BE2C (cell line): ENCODE measurements at regions not wholly inside any gene's neighbourhood (a gene's known extent, or its start where the extent isn't known, plus 50 kb on each side); places are given as distances from the start of the nearest gene placed in this dataset.

ENCODE experiments used
- DNase-seq: peaks from one replicate; pipeline ENCODE4 v3.0.0-alpha.2; 2020
- H3K27me3 ChIP-seq: fragments of 250-450 bp; sonication (Bioruptor Pico); 2 replicates; pipeline ENCODE4 v1.5.1; 2020; ENCODE audit warnings: mild to moderate bottlenecking
- H3K36me3 ChIP-seq: fragments of 250-450 bp; sonication (Bioruptor Pico); 2 replicates; pipeline ENCODE4 v1.5.1; 2020; ENCODE audit warnings: mild to moderate bottlenecking
- H3K4me1 ChIP-seq: fragments of 250-450 bp; sonication (Bioruptor Pico); 2 replicates; pipeline ENCODE4 v1.5.1; 2020
- H3K4me3 ChIP-seq: 2 replicates; pipeline ENCODE4 v1.5.1; 2011; ENCODE audit warnings: low read depth, low read length
- H3K9me3 ChIP-seq: fragments of 250-450 bp; sonication (Bioruptor Pico); 2 replicates; pipeline ENCODE4 v1.5.1; 2020
- CTCF ChIP-seq: IDR thresholded peaks from 2 replicates; pipeline ENCODE4 v1.5.1; 2012; ENCODE audit warnings: mild to moderate bottlenecking, low read depth, low read length

DNA sequence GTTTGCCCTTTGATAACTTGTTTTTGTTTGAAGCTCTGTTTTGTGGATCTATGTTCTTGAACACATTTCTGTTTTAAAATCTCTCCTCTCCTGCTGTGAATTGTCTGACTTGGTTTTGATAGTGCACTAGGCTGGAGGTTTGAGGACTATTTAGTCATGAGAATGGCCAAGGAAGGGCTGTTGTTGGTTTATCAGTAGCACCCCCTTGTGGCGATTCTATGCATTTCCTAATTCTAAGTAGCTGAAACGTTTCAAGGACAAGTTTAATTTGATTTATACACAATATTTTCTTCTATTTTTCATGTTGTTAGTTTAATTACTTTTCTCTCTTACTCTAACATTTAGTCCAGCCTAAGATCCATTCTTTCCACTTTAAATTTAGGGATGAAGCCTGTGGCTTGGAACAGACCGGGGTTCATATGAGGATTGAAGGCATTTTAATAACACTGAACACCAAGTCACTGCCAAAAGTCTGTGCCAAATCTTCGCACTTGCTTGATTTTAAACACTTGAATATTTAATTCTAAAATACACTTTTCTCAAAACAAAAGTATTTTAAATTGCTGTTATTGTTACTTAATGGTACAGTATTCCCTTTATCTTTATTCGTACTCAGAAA, 166.0 kb downstream of the SOCS6 start:
- Histone ChIP-seq H3K36me3 (no peaks in the 10 kb centered on the region), H3K9me3 (no peaks in the 10 kb centered on the region), H3K4me3 (no peak overlapping the region), H3K27me3 (no peaks in the 10 kb centered on the region), H3K4me1 (no peaks in the 10 kb centered on the region)
- TF ChIP-seq CTCF: peak; percentile 65
- peak; percentile 34 for DNase-seq

- no peak for DNase-seq
- no peak for TF ChIP-seq CTCF
- Histone ChIP-seq H3K4me3 (no peak overlapping the region), H3K36me3 (no peaks in the 10 kb centered on the region), H3K4me1 (no peaks in the 10 kb centered on the region), H3K27me3 (no peaks in the 10 kb centered on the region), H3K9me3 (no peaks in the 10 kb centered on the region)
Measured at GRCh38 chr18:70453058-70453775, 164.4 kb downstream of the SOCS6 start.

DNA sequence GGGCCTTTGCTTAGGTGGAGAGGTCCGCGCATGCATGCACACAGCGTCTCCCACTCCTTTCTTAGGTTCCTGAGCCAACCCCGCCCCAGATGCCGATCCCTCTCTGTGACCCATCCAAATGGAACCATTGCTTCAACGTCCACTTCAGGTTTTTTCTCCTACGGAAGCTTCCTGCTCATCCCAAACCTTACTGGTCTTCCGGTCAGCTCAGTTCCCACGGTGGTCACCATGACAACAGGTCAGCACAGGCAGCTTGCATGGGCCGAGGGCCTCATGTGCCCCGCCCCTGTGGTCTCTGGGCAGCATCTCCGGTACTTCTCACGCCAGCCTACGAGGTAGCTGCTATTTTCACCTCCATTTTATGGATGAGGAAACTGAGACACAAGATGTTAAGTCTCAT, 163.7 kb downstream of the SOCS6 start:
- Histone ChIP-seq H3K36me3 (no peaks in the 10 kb centered on the region), H3K4me1 (no peaks in the 10 kb centered on the region), H3K9me3 (no peaks in the 10 kb centered on the region), H3K4me3 (no peak overlapping the region), H3K27me3 (no peaks in the 10 kb centered on the region)
- no peak for TF ChIP-seq CTCF
- no peak for DNase-seq

DNA sequence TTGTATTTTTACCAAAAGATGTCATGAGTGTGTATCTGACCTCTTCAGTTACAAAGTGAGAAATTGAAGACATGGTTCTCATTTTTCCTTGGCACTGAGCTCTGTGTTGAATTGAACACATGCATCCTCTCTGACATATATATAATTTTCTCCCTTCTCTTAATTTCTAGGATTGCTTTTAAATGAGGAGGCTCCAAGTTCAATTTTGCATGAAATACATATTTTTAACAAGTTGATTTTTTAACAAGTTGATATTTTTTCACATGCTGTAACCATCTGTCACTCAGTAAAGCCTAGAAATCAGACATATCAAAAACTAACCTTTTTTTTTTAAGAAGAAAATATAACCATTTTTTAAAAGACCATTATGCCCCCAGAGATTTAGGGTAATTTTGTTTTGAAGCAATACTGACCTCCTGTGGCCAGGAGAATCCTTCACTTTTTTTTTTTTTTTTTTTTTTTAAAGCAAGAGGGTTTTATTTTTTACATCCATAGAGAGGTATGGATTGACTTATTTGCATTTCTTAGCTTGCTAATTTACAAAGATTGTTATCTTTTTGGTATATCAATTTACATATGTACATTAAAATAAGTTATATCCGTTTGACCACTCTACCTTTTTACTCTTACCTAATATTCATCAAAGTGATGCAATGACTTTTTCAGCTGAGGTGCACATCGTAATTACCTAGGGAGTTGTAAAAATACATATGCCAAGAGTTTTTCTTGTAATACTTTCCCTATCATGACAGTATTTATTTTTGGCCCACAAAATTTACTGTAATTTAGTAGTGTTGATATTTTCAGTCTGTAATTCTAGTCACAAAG, 161.8 kb downstream of the SOCS6 start:
- H3K4me1 ChIP-seq: no peaks in the 10 kb centered on the region
- H3K36me3 ChIP-seq: no peaks in the 10 kb centered on the region
- TF ChIP-seq CTCF: peak; percentile 51
- DNase-seq: no peak
- no peaks in the 10 kb centered on the region for H3K27me3 ChIP-seq
- no peak overlapping the region for H3K4me3 ChIP-seq
- H3K9me3 ChIP-seq: no peaks in the 10 kb centered on the region

GRCh38 chr18:70448588-70448987, 159.7 kb downstream of the SOCS6 start:
- TF ChIP-seq CTCF: no peak
- no peak for DNase-seq
- H3K4me1 ChIP-seq: no peaks in the 10 kb centered on the region

More at GRCh38 chr18:70448588-70448987, 159.7 kb downstream of the SOCS6 start:
- Histone ChIP-seq H3K27me3 (no peaks in the 10 kb centered on the region), H3K36me3 (no peaks in the 10 kb centered on the region), H3K4me3 (no peak overlapping the region), H3K9me3 (no peaks in the 10 kb centered on the region)
